Stimulated activated CD4-positive, alpha-beta T cell treated with anti-CD3 and anti-CD28 coated beads, TNF-alpha, amount 100 ng/mL, for 48 hours (primary cell): ENCODE measurements at regions not wholly inside any gene's neighbourhood (a gene's known extent, or its start where the extent isn't known, plus 50 kb on each side); places are given as distances from the start of the nearest gene placed in this dataset.
"Not testable (repeated sequence)": the region's sequence is repeated elsewhere in the genome, so short reads cannot be mapped to it uniquely, and the experiment has no call there.

Experiments used
- DNase-seq, 3 donors: peaks; one replicate each; pipeline ENCODE4 v3.0.0-alpha.2; 2020; ENCODE audit warnings: low read depth in 3 of 3

DNA sequence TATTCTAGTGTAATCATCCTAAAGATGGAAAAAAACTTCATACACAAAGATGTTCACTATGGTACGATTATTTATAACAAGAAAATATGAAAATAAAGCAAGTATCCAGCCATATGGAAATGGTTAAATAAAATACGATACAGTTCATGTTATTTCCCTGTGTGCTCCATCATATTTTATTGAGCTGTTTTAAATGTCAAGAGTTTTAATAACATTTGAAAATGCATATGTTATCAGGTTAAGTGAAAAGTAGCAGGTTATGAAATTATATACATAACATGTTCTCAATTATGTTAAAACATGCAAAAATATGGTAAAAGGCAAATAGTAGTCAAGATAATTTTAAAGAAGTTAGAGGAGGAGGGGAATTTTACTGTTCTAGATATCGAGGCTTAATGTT is 192.0 kb downstream of the HNRNPD start:
- no peak for DNase-seq

GRCh38 chr4:82172186-82172585 is 201.6 kb downstream of the HNRNPD start:
- no peak for DNase-seq

DNA sequence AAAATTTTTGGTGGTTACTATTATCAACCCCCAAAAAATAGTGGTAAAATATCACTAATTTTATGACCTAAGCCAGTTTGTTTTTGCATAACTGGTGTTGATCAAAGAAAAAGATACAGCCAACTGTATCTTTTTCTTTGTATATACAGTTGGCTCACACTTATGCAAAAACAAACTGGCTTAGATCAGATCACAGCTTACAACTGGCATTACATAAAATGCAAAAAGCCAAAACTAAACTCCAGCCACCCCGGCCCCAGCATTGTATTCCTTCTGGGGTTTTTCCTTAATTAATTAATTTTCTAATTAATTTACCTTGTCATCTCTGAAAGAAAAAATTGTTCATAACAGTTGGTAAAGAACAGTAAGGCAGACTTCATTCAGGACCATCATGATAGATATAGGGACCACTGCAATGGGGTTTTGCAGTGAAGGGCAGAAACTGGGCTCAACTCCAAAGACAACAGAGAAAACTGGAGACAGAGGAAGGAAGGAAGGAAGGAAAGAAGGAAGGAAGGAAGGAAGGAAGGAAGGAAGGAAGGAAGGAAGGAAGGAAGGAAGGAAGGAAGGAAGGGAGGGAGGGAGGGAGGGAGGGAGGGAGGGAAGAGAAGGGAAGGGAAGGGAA is 202.1 kb downstream of the HNRNPD start:
- no peak for DNase-seq

GRCh38 chr4:82149750-82150149 is 224.0 kb downstream of the HNRNPD start:
- no peak for DNase-seq

DNA sequence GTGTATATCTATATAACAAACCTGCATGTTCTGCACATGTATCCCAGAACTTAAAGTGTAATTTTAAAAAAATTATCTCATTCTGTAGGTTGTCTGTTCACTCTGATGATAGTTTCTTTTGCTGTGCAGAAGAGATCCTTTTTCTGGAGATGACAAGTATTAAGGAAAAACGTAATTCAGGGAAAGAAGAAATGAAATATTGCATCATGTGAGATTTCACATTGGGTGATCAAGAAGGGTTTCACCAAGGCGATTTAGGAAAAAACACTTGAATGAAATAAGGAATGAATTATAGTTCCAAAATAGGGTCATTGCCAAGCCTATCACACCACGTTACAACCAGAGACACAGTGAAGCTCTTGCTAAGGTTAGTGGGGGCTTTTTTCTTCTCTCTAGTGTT is 227.9 kb downstream of the HNRNPD start:
- DNase-seq = no peak

- DNase-seq = no peak
These were observed 233.4 kb downstream of the HNRNPD start for GRCh38 chr4:82140422-82140821.

DNA sequence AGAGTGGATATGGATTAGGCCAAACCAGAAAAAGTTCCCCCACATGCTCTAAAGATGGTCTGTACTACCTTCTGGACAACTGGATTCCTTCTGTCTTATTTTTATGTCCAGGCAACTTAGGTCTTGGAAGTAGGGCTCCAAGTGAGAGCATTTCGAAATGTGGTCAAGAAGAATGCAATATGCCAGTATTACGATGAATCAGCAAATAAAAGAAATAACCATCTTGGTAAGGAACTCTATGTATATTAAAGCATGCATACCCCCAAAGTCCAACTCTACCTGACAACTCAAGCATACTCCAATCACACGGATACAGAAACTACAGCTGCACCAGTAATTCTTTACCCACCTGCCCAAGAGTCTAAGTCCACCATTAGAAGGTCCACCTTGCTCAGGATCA is 234.5 kb downstream of the HNRNPD start:
- DNase-seq = no peak

GRCh38 chr4:82138374-82138773 is 235.4 kb downstream of the HNRNPD start:
- peak in 1 of 3 donors; percentile 10 for DNase-seq

GRCh38 chr4:82136161-82136801 is 237.5 kb downstream of the HNRNPD start:
- DNase-seq = no peak

DNA sequence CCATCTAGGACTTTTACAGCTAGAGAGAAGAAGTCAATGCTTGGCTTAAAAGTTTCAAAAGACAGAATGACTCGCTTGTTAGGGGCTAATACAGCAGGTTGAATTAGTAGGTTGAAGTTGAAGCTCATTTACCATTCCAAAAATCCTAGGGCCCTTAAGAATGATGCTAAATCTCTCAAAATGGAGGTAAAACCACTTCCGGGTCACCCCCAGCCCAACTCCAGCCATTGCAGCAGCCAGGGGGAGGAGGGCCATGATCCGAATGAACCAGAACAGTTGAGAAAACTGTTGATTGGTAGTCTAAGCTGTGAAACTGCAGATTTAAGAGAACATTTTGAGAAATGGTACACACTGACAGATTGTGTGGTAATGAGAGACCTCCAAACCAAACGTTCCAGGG is 245.4 kb downstream of the HNRNPD start:
- no peak for DNase-seq

DNA sequence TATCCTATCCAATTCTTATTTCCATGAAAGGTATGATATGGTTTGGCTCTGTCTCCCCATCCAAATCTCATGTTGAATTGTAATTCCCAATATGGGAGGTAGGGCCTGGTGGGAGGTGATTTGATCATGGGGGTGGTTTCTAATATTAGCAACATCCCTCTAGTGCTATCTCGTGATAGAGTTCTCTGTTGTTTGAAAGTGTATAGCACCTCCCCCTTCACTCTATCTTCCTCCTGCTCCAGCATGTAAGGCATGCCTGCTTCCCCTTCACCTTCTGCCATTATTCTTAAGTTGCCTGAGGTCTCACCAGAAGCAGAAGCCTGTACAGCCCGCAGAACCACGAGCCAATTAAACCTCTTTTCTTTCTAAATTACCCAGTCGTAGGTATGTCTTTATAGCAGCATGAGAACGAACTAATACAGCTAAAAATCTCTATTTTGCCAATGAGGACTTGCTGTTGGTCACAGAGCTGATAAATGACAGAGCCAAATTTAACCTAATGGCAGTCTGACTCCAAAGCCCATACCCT is 247.2 kb downstream of the HNRNPD start:
- no peak for DNase-seq

DNA sequence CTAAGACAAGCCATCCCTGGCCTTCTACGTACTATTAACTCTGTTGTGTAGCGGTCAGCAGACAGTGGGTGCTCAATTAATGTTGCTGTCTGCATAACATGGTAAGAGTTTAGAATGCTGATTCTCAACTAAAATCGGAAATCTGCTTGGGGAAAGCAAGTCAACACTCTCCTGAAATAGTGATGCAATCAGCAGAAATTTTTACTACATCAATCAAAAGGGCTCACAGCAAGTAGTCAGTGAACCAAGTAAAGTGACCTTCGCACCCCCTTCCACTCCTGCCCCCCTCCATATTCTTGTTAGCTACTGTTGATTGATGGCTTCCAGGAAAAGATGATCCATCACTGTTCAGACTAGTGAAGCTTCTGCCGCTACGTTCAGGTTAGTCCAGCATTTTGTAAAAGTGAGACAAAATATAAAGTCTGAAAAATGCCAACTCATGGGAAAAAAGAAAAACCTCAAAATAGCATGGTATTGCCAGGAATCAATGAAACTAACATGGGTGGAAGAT is 247.9 kb downstream of the HNRNPD start:
- no peak for DNase-seq

- no peak for DNase-seq
These were observed 248.6 kb downstream of the HNRNPD start for GRCh38 chr4:82124932-82125786.

- DNase-seq = no peak
These were observed 249.4 kb downstream of the HNRNPD start for GRCh38 chr4:82124365-82124764.

DNA sequence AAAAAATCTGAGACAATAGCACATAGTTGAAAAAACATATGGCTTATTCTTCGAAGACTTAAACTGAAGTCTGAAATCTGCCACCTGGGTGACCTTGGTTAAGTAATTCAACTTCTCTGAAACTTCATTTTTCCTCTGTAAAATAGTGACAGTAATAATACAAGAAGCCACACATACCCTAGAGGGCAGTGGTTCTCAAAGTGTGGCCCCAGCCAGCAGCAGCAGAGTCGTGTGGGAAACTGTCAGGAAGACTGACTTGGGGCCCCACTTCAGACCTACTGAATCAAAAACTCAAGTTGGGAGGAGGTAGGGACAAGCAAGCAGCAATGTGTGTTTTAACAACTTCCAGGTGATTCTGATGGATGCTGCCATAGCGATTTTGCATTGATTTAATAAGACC is 249.9 kb downstream of the HNRNPD start:
- no peak for DNase-seq

DNA sequence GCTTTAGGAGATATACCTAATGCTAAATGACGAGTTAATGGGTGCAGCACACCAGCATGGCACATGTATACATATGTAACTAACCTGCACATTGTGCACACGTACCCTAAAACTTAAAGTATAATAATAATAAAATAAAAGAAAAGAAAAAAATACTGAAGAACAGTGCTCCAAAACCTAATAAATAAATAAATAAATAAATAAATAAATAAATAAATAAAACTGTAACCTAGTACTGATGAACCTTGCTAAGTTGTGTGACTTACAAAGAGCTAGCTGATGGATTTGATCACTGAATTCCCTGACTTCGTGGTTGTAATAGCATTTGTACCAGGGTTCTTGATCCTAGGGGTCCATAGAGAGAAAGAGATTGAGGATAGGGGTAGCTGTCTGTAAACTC is 258.6 kb downstream of the HNRNPD start:
- DNase-seq = not testable (repeated sequence)

DNA sequence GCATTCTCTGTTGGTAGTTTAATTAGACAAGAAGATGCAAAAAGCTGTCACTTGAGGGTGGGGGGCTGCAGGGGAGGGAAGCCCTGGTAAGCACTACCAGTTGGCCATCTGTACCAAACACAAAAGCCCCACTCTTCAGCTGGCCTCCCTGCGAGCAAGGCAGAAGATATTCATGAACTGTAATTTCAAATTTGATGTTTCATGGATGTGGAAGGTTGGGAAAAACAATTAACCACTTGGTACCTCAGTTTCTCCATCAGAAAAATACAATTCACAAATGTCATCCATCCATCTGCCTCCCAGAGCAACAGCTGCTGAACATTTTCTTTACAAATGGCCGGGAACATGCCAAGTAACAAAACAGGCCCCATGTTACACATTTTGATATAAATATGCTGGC is 265.3 kb downstream of the HNRNPD start:
- DNase-seq = no peak

DNA sequence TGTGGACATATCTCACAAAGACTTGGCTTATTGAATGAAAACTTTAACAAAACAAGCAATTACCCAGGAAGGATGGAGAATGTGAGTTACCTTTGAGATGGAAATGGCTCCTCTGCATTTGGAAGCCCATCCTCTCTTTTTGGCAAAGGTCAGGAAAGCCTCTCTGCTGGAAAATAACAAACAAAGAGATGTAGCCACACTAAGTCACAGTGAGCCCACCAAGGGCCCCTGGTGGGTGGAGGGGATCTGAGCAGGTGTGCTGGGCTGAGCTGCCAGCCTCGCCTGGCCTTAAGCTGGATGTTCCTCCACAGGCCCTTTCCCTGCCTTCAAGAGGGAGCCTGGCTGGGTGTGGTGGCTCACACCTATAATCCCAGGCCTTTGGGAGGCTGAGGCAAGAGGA is 269.2 kb downstream of the HNRNPD start:
- no peak for DNase-seq

DNA sequence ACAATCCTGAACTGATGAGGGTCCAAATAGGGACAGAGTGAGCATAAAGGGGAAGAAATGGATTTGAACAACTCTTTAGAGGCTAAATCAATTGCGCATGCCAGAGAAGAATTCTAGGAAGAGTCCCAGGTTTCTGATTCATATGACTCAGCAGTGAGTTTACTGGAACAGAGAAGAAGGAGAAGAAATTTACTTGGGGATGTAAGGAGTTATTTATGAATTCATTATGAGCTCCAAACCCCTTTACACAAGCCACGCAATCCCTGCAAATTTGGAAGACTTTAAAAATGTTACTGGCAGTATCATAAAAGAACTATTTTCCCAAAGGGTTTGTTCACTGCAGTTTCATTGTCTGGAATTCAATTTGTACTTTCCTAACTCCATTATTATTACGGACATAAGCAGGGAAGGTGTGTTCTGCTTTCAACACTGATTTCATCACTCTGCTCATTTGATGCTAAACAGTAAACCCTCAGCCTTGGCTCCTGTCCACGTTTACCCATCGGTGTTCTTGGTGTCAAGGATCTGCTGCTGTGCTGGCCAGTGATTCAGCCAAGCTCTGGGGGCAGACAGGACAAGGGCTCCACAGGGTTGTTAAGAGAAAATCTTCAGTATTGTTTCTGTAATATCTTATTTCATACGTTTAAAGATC is 273.7 kb downstream of the HNRNPD start:
- no peak for DNase-seq

DNA sequence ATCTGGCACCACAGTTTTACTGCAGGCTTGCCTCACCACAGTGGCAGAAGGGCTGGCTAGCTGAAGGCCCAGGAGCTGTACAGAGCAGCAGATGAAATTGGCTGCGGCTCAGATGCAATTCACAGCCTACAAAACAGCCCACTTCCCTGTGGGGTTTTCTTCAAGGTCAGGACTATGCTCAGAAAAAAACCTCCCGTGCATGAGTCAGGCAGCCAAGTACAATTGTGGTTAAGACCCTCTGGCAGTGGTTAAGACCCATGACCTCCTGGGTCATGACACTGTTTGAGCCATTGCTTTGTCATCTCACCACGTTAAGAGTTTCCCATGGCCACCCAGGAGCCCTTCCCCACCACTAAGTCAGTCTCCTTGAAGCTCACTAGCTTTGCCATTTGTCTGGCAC is 276.3 kb downstream of the HNRNPD start:
- no peak for DNase-seq

- no peak for DNase-seq
These were observed 283.1 kb downstream of the HNRNPD start for GRCh38 chr4:82090717-82091116.

DNA sequence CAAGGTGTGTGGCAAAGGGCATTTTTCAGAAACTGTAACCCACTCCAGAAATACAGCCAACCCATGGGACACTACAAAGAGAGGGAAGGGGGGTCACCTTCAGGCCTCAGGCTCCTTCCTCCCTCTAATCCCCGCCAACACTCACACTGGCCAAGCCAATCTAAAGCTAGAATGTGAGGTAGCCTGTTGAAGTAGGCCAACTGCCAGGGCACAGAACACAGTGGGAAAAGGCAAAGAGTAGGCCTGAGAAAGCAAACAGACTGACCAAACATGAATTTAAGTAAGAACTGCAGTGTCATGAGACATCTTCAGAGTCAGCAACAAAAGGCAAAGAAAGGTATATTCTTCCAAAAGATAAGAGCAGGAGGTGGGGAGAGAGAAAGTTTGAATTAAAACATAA is 289.0 kb downstream of the HNRNPD start:
- no peak for DNase-seq
